ENCODE measurements at regions not wholly inside any gene's neighbourhood (a gene's known extent, or its start where the extent isn't known, plus 50 kb on each side); places are given as distances from the start of the nearest gene placed in this dataset.

DNA sequence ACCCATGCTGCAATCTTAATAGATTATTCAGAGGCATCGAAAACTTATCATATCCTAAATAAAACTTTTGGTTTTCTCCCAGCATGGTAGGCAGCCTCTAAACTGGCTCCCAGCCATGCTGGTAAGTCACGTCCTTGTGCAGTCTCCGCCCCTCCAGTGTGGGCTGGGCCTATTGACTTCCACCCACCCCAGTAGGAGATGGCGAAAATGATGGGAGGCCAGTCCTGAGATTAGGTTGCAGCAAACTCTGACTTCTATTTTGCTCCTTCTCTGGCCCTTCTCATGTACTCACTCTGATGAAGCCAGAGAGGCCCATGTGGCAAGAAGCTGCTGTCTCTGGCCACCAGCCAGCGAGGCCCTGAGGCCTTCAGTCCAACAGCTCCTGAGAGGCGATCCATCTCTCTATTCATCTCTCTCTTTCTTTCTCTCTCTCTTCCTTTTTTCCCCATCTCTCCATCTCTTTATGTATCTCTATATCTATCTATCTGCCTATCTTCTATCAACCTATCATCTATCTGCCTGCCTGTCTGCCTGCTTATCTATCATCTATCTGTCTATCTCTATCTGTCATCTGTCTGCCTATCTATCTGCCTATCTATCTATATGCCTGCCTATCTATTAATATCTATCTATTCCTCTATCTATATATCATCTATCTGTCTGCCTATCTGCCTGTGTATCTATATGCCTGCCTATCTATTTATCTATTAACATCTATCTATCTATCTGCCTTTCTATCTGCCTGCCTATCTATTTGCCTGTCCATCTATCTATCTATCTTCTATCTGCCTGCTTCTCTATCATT is 52.7 kb upstream of the STX16 start:
- TF ChIP-seq POLR2A (IDR thresholded peaks at IDR 0.05), result no peak
- TF ChIP-seq, protein P1, sequence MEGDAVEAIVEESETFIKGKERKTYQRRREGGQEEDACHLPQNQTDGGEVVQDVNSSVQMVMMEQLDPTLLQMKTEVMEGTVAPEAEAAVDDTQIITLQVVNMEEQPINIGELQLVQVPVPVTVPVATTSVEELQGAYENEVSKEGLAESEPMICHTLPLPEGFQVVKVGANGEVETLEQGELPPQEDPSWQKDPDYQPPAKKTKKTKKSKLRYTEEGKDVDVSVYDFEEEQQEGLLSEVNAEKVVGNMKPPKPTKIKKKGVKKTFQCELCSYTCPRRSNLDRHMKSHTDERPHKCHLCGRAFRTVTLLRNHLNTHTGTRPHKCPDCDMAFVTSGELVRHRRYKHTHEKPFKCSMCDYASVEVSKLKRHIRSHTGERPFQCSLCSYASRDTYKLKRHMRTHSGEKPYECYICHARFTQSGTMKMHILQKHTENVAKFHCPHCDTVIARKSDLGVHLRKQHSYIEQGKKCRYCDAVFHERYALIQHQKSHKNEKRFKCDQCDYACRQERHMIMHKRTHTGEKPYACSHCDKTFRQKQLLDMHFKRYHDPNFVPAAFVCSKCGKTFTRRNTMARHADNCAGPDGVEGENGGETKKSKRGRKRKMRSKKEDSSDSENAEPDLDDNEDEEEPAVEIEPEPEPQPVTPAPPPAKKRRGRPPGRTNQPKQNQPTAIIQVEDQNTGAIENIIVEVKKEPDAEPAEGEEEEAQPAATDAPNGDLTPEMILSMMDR (IDR thresholded peaks at IDR 0.05 in 8 of 11, conservative IDR thresholded peaks at IDR 0.05 in 3 of 11), result no peak

Measured in spleen (tissue), 7 donors.